ENCODE measurements at regions not wholly inside any gene's neighbourhood (a gene's known extent, or its start where the extent isn't known, plus 50 kb on each side); places are given as distances from the start of the nearest gene placed in this dataset.

GRCh38 chr15:31579282-31579681 is 252.6 kb downstream of the KLF13 start:
- ATAC-seq (ENCODE audit: low read depth) (no peak), DNase-seq (no peak)
- Mint-ChIP-seq H3K27me3 (peaks cover 25% of the 10 kb centered on the region), H3K4me1 (no peaks in the 10 kb centered on the region), H3K27ac (no peak overlapping the region), H3K4me3 (no peak overlapping the region), H3K9me3 (ENCODE audit: insufficient read depth) (peaks cover 10% of the 10 kb centered on the region)
- intact Hi-C loops (cut with micrococcal nuclease): no loop called here
- WGBS (ENCODE audit: insufficient coverage): 90% methylated on average over 2 of the region's 4 CpGs
- Histone ChIP-seq H3K27me3 (replicated peaks in 1 of 4; ENCODE audit: control extremely low read depth in 1 of 4, control insufficient read depth in 3 of 4, insufficient read depth in 4 of 4, low read length in 3 of 4) (no peaks in the 10 kb centered on the region), H3K4me3 (ENCODE audit: control extremely low read depth in 1 of 5, extremely low read depth in 1 of 5, insufficient read depth in 1 of 5, low read depth in 2 of 5, low read length in 4 of 5) (no peak overlapping the region), H3K79me2 (ENCODE audit: control insufficient read depth, insufficient read depth, low read length) (no peaks in the 10 kb centered on the region), H3K27ac (ENCODE audit: low read length in 2 of 2) (no peak overlapping the region), H3K9me3 (ENCODE audit: control extremely low read depth in 1 of 3, control insufficient read depth in 2 of 3, insufficient read depth in 1 of 3, low read length in 2 of 3) (peaks cover 0 to 16% (median 5%) of the 10 kb centered on the region in 3 donors), H2AFZ (ENCODE audit: insufficient read depth, low read depth, low read length, poor library complexity, severe bottlenecking) (no peak overlapping the region), H4K20me1 (ENCODE audit: control insufficient read depth, insufficient read depth, low read length, poor library complexity, severe bottlenecking) (no peaks in the 10 kb centered on the region), H3K9ac (ENCODE audit: low read length) (no peak overlapping the region), H3K36me3 (replicated peaks in 1 of 2; ENCODE audit: control extremely low read depth in 1 of 2, control insufficient read depth in 1 of 2, extremely low read depth in 1 of 2, insufficient read depth in 2 of 2, low read length in 1 of 2) (no peaks in the 10 kb centered on the region), H3K4me2 (replicated peaks; ENCODE audit: low read depth, low read length, poor library complexity, severe bottlenecking) (no peak overlapping the region), H3K4me1 (ENCODE audit: control insufficient read depth in 2 of 2, insufficient read depth in 2 of 2, low read length in 2 of 2) (no peaks in the 10 kb centered on the region)
- ChIA-PET POLR2A (no interaction called here), CTCF (no interaction called here)
- TF ChIP-seq EZH2 (IDR thresholded peaks at IDR 0.05; ENCODE audit: borderline replicate concordance, insufficient read depth, low read depth, low read length, poor library complexity, severe bottlenecking) (no peak), CTCF (IDR thresholded peaks at IDR 0.05) (no peak)

- H3K4me1 ChIP-seq (ENCODE audit: control insufficient read depth in 2 of 2, insufficient read depth in 2 of 2, low read length in 2 of 2): no peaks in the 10 kb centered on the region
- H3K36me3 ChIP-seq (replicated peaks in 1 of 2; ENCODE audit: control extremely low read depth in 1 of 2, control insufficient read depth in 1 of 2, extremely low read depth in 1 of 2, insufficient read depth in 2 of 2, low read length in 1 of 2): no peaks in the 10 kb centered on the region
- peaks cover 0 to 16% (median 5%) of the 10 kb centered on the region in 3 donors for H3K9me3 ChIP-seq (ENCODE audit: control extremely low read depth in 1 of 3, control insufficient read depth in 2 of 3, insufficient read depth in 1 of 3, low read length in 2 of 3)
- no peak overlapping the region for H3K27ac ChIP-seq (ENCODE audit: low read length in 2 of 2)
- H2AFZ ChIP-seq (ENCODE audit: insufficient read depth, low read depth, low read length, poor library complexity, severe bottlenecking): no peak overlapping the region
- ChIA-PET POLR2A (no interaction called here), CTCF (no interaction called here)
- Mint-ChIP-seq H3K4me3 (no peak overlapping the region), H3K27ac (no peak overlapping the region), H3K9me3 (ENCODE audit: insufficient read depth) (peaks cover 10% of the 10 kb centered on the region), H3K27me3 (peaks cover 23% of the 10 kb centered on the region), H3K4me1 (no peaks in the 10 kb centered on the region)
- H3K4me2 ChIP-seq (replicated peaks; ENCODE audit: low read depth, low read length, poor library complexity, severe bottlenecking): no peak overlapping the region
- TF ChIP-seq CTCF (IDR thresholded peaks at IDR 0.05): no peak
- ATAC-seq (ENCODE audit: low read depth) (no peak), DNase-seq (no peak)
- H3K9ac ChIP-seq (ENCODE audit: low read length): no peak overlapping the region
- intact Hi-C loops (cut with micrococcal nuclease): no loop called here
- no peak overlapping the region for H3K4me3 ChIP-seq (ENCODE audit: control extremely low read depth in 1 of 5, extremely low read depth in 1 of 5, insufficient read depth in 1 of 5, low read depth in 2 of 5, low read length in 4 of 5)
- no peaks in the 10 kb centered on the region for H3K79me2 ChIP-seq (ENCODE audit: control insufficient read depth, insufficient read depth, low read length)
- H3K27me3 ChIP-seq (replicated peaks in 1 of 4; ENCODE audit: control extremely low read depth in 1 of 4, control insufficient read depth in 3 of 4, insufficient read depth in 4 of 4, low read length in 3 of 4): no peaks in the 10 kb centered on the region
- WGBS (ENCODE audit: insufficient coverage): 85% methylated on average over 2 of the region's 2 CpGs
- no peaks in the 10 kb centered on the region for H4K20me1 ChIP-seq (ENCODE audit: control insufficient read depth, insufficient read depth, low read length, poor library complexity, severe bottlenecking)
Observed at GRCh38 chr15:31579976-31580375, 253.3 kb downstream of the KLF13 start.

Data from B cell (primary cell).